ENCODE measurements at regions not wholly inside any gene's neighbourhood (a gene's known extent, or its start where the extent isn't known, plus 50 kb on each side); places are given as distances from the start of the nearest gene placed in this dataset.

- TF ChIP-seq RBAK (tag by site-specific recombination; IDR thresholded peaks at IDR 0.05) = no peak
- no peak for TF ChIP-seq CTCF (tag by site-specific recombination; IDR thresholded peaks at IDR 0.05)
- no peak for TF ChIP-seq ZNF423 (tag by site-specific recombination; IDR thresholded peaks at IDR 0.05)
- TF ChIP-seq ZFP37 (tag by site-specific recombination; IDR thresholded peaks at IDR 0.05) = no peak
- TF ChIP-seq ZNF792 (tag by site-specific recombination; IDR thresholded peaks at IDR 0.05) = no peak
- no peak for TF ChIP-seq ZNF639 (tag by site-specific recombination; IDR thresholded peaks at IDR 0.05)
- no peak for TF ChIP-seq SP3 (tag by site-specific recombination; IDR thresholded peaks at IDR 0.05)
Measured at GRCh38 chr13:104625201-104625600, 1559.0 kb upstream of the SLC10A2 start.
